PFSK-1 (cell line): ENCODE measurements at regions not wholly inside any gene's neighbourhood (a gene's known extent, or its start where the extent isn't known, plus 50 kb on each side); places are given as distances from the start of the nearest gene placed in this dataset.

Experiments used
- FOXP2 ChIP-seq: optimal IDR thresholded peaks from 2 replicates; pipeline ENCODE3; 2011; ENCODE audit warnings: borderline replicate concordance, control low read depth, inconsistent platforms; ENCODE audit not compliant: insufficient read depth; ENCODE audit errors: extremely low read length, extremely low read depth
- POLR2AphosphoS5 ChIP-seq: IDR thresholded peaks from 2 replicates; pipeline ENCODE4 v1.6.1; 2012; ENCODE audit warnings: low read depth, mild to moderate bottlenecking, control low read depth, low read length, moderate library complexity
- REST ChIP-seq, 2 experiments: IDR thresholded peaks; 2 replicates each; pipeline versions ENCODE4 v1.6.1 to v1.8.0; 2011 to 2012; ENCODE audit warnings: low read depth in 2 of 2, low read length in 2 of 2, control low read depth in 1 of 2, inconsistent platforms in 1 of 2, mild to moderate bottlenecking in 1 of 2, moderate library complexity in 1 of 2; ENCODE audit not compliant: insufficient read depth in 1 of 2
- TAF1 ChIP-seq: IDR thresholded peaks from 2 replicates; pipeline ENCODE4 v1.6.1; 2012; ENCODE audit warnings: low read length, control low read depth, borderline replicate concordance; ENCODE audit not compliant: insufficient read depth

GRCh38 chr1:212182171-212182570, 103.0 kb upstream of the PPP2R5A start:
- TF ChIP-seq TAF1 (no peak), REST (IDR thresholded peaks at IDR 0.05; ENCODE audit: insufficient read depth in 1 of 2, low read depth in 2 of 2, low read length in 2 of 2) (no peak), POLR2AphosphoS5 (no peak), FOXP2 (no peak)
